ENCODE measurements at regions not wholly inside any gene's neighbourhood (a gene's known extent, or its start where the extent isn't known, plus 50 kb on each side); places are given as distances from the start of the nearest gene placed in this dataset.

DNA sequence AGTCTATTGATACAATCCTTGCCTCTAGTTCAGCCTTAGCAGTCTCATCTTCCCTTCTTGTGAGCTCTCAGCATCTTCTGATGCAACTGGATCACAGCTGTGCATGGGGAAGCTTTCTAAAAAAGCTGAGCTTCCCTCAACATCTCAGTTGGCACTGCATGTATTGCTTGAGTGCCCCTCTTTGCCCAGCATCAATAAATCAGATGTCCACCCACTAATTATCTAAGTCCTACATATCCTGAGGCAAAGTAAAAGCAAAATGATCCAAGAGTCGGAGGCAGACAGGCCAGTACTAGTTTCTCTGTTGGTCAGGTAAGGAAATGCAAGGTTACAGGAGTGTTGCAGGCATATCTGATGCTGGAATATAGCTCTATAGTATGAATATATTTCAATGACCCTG, 334.5 kb upstream of the NCAM1 start:
- Histone ChIP-seq H3K27me3 (ENCODE audit: control insufficient read depth in 3 of 3, insufficient read depth in 3 of 3, low read depth in 1 of 3, low read length in 3 of 3) (no peaks in the 10 kb centered on the region), H3K18ac (ENCODE audit: low read length) (no peak overlapping the region), H2BK12ac (ENCODE audit: low read length) (no peak overlapping the region), H3K79me1 (ENCODE audit: low read depth, low read length) (no peaks in the 10 kb centered on the region), H3K9ac (ENCODE audit: low read depth, low read length, poor library complexity) (no peak overlapping the region), H3K27ac (replicated peaks; ENCODE audit: low read length) (no peak overlapping the region), H2BK120ac (ENCODE audit: low read depth, low read length) (no peak overlapping the region), H2BK5ac (ENCODE audit: low read length) (no peak overlapping the region), H2AFZ (ENCODE audit: low read length) (no peak overlapping the region), H3K36me3 (replicated peaks in 1 of 2; ENCODE audit: control insufficient read depth in 2 of 2, insufficient read depth in 2 of 2, low read length in 2 of 2) (peaks cover 0 to 1% of the 10 kb centered on the region in 2 donors), H4K8ac (ENCODE audit: low read depth, low read length) (no peak overlapping the region), H3K4me2 (ENCODE audit: insufficient read depth, low read length, poor library complexity, severe bottlenecking) (no peak overlapping the region), H3K23ac (ENCODE audit: low read depth, low read length, poor library complexity) (no peak overlapping the region), H3K4me1 (ENCODE audit: control insufficient read depth in 2 of 2, insufficient read depth in 1 of 2, low read depth in 1 of 2, low read length in 2 of 2) (peaks cover 0 to 4% of the 10 kb centered on the region in 2 donors), H3K4ac (ENCODE audit: low read length) (no peak overlapping the region), H3K9me3 (replicated peaks in 1 of 2; ENCODE audit: control insufficient read depth in 2 of 2, insufficient read depth in 1 of 2, low read depth in 1 of 2, low read length in 2 of 2) (no peaks in the 10 kb centered on the region), H2AK5ac (ENCODE audit: low read depth, low read length) (no peak overlapping the region), H3K14ac (ENCODE audit: low read length) (no peak overlapping the region), H3K4me3 (ENCODE audit: low read length in 2 of 2) (no peak overlapping the region), H4K91ac (ENCODE audit: low read depth, low read length, poor library complexity) (no peak overlapping the region), H2BK15ac (ENCODE audit: low read length) (no peak overlapping the region)
- DNase-seq (ENCODE audit: low spot score) = no peak
- no CpG with 5 or more reads among the region's 1 CpG for WGBS, 2 donors (ENCODE audit: extremely low coverage in 2 of 2, insufficient read length in 2 of 2, insufficient replicate concordance in 1 of 2)

DNA sequence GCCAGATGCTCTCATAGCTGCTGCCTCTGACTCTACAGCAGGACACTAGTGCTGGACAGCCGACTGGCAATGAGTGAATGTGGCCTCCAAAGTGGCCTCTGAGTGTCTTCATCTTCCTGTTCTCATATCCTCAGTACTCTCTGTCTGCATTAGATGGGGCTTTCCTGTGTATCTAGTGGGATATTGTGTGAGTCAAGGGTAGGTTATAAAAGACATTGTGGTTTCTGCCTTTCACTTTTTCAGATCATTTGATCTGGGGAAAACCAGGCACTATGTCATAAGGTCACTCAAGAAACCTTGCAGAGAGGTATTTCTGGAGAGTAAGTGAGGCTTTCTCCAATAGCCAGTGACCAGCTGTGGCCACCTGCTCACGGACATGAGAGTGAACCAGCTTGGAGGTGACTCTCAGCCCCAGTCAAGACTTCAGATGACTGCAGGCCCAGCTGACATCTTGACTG, 333.6 kb upstream of the NCAM1 start:
- DNase-seq (ENCODE audit: low spot score) = no peak
- Histone ChIP-seq H3K27me3 (ENCODE audit: control insufficient read depth in 3 of 3, insufficient read depth in 3 of 3, low read depth in 1 of 3, low read length in 3 of 3) (no peaks in the 10 kb centered on the region), H3K18ac (ENCODE audit: low read length) (no peak overlapping the region)

DNA sequence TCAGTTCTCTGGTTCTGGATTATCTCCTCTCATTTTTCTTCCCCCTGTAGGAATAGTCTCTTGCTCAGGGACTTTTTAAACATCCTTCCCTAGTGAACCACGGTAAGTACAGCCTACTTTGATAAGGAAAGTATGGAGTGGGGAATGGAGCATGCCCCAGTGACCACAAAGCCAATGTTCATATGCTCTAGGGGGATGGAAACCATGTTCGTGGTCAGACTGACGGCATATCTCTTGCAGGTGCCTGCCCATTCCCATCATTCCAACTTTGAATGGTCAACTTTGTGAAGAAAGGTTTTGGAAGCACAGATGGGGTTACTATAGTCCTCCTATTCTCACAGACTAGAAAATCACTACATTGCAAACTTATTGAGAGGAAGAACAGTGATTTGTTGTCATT, 332.5 kb upstream of the NCAM1 start:
- Histone ChIP-seq H3K79me1 (ENCODE audit: low read depth, low read length) (no peaks in the 10 kb centered on the region), H2BK15ac (ENCODE audit: low read length) (no peak overlapping the region), H2BK12ac (ENCODE audit: low read length) (no peak overlapping the region), H3K9ac (ENCODE audit: low read depth, low read length, poor library complexity) (no peak overlapping the region), H3K4me3 (ENCODE audit: low read length in 2 of 2) (no peak overlapping the region), H4K8ac (ENCODE audit: low read depth, low read length) (no peak overlapping the region), H3K4me2 (ENCODE audit: insufficient read depth, low read length, poor library complexity, severe bottlenecking) (no peak overlapping the region), H2AK5ac (ENCODE audit: low read depth, low read length) (no peak overlapping the region), H2BK5ac (ENCODE audit: low read length) (no peak overlapping the region), H3K36me3 (replicated peaks in 1 of 2; ENCODE audit: control insufficient read depth in 2 of 2, insufficient read depth in 2 of 2, low read length in 2 of 2) (peaks cover 0 to 1% of the 10 kb centered on the region in 2 donors), H3K23ac (ENCODE audit: low read depth, low read length, poor library complexity) (no peak overlapping the region), H3K27me3 (ENCODE audit: control insufficient read depth in 3 of 3, insufficient read depth in 3 of 3, low read depth in 1 of 3, low read length in 3 of 3) (no peaks in the 10 kb centered on the region), H2AFZ (ENCODE audit: low read length) (no peak overlapping the region), H3K14ac (ENCODE audit: low read length) (no peak overlapping the region), H3K9me3 (replicated peaks in 1 of 2; ENCODE audit: control insufficient read depth in 2 of 2, insufficient read depth in 1 of 2, low read depth in 1 of 2, low read length in 2 of 2) (no peaks in the 10 kb centered on the region), H3K27ac (replicated peaks; ENCODE audit: low read length) (no peak overlapping the region), H4K91ac (ENCODE audit: low read depth, low read length, poor library complexity) (no peak overlapping the region), H3K4me1 (ENCODE audit: control insufficient read depth in 2 of 2, insufficient read depth in 1 of 2, low read depth in 1 of 2, low read length in 2 of 2) (peaks cover 0 to 4% of the 10 kb centered on the region in 2 donors), H3K4ac (ENCODE audit: low read length) (no peak overlapping the region), H2BK120ac (ENCODE audit: low read depth, low read length) (no peak overlapping the region), H3K18ac (ENCODE audit: low read length) (no peak overlapping the region)
- no CpG with 5 or more reads among the region's 3 CpGs for WGBS, 2 donors (ENCODE audit: extremely low coverage in 2 of 2, insufficient read length in 2 of 2, insufficient replicate concordance in 1 of 2)
- no peak for DNase-seq (ENCODE audit: low spot score)

More for the DNA sequence above, 333.6 kb upstream of the NCAM1 start:
- H3K9ac ChIP-seq (ENCODE audit: low read depth, low read length, poor library complexity) = no peak overlapping the region
- H3K27ac ChIP-seq (replicated peaks; ENCODE audit: low read length) = no peak overlapping the region
- no peak overlapping the region for H2AK5ac ChIP-seq (ENCODE audit: low read depth, low read length)
- no peak overlapping the region for H4K8ac ChIP-seq (ENCODE audit: low read depth, low read length)
- H3K14ac ChIP-seq (ENCODE audit: low read length) = no peak overlapping the region
- no peak overlapping the region for H4K91ac ChIP-seq (ENCODE audit: low read depth, low read length, poor library complexity)
- H2BK12ac ChIP-seq (ENCODE audit: low read length) = no peak overlapping the region
- no peak overlapping the region for H3K23ac ChIP-seq (ENCODE audit: low read depth, low read length, poor library complexity)
- no CpG with 5 or more reads among the region's 2 CpGs for WGBS, 2 donors (ENCODE audit: extremely low coverage in 2 of 2, insufficient read length in 2 of 2, insufficient replicate concordance in 1 of 2)
- H2AFZ ChIP-seq (ENCODE audit: low read length) = no peak overlapping the region
- no peak overlapping the region for H2BK120ac ChIP-seq (ENCODE audit: low read depth, low read length)
- peaks cover 0 to 4% of the 10 kb centered on the region in 2 donors for H3K4me1 ChIP-seq (ENCODE audit: control insufficient read depth in 2 of 2, insufficient read depth in 1 of 2, low read depth in 1 of 2, low read length in 2 of 2)
- no peak overlapping the region for H3K4me3 ChIP-seq (ENCODE audit: low read length in 2 of 2)
- H3K9me3 ChIP-seq (replicated peaks in 1 of 2; ENCODE audit: control insufficient read depth in 2 of 2, insufficient read depth in 1 of 2, low read depth in 1 of 2, low read length in 2 of 2) = no peaks in the 10 kb centered on the region
- H3K79me1 ChIP-seq (ENCODE audit: low read depth, low read length) = no peaks in the 10 kb centered on the region
- H3K4me2 ChIP-seq (ENCODE audit: insufficient read depth, low read length, poor library complexity, severe bottlenecking) = no peak overlapping the region
- H3K4ac ChIP-seq (ENCODE audit: low read length) = no peak overlapping the region
- peaks cover 0 to 1% of the 10 kb centered on the region in 2 donors for H3K36me3 ChIP-seq (replicated peaks in 1 of 2; ENCODE audit: control insufficient read depth in 2 of 2, insufficient read depth in 2 of 2, low read length in 2 of 2)
- H2BK5ac ChIP-seq (ENCODE audit: low read length) = no peak overlapping the region
- H2BK15ac ChIP-seq (ENCODE audit: low read length) = no peak overlapping the region

DNA sequence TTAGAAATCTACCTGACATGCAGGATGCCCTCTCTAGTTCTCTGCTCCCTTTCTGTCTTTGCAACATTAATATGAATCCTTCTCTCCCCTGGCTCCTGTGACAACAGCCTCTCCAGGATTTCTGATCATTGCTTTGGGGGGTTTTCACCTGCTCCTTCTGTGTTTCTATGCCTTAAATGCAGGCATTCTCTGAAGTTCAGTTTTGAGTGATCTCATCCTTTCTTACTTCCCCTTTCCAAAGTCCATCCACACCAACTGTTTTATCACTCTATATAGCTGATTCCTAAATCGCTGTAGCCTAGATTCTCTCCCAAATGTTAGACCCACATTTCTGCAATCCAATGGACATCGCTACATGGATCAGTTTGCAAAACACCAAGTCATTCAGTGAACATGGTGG, 330.7 kb upstream of the NCAM1 start:
- Histone ChIP-seq H4K8ac (ENCODE audit: low read depth, low read length) (no peak overlapping the region), H3K36me3 (replicated peaks in 1 of 2; ENCODE audit: control insufficient read depth in 2 of 2, insufficient read depth in 2 of 2, low read length in 2 of 2) (no peaks in the 10 kb centered on the region), H2BK5ac (ENCODE audit: low read length) (no peak overlapping the region), H2BK120ac (ENCODE audit: low read depth, low read length) (no peak overlapping the region), H3K4me2 (ENCODE audit: insufficient read depth, low read length, poor library complexity, severe bottlenecking) (no peak overlapping the region), H3K79me1 (ENCODE audit: low read depth, low read length) (no peaks in the 10 kb centered on the region), H3K4me3 (ENCODE audit: low read length in 2 of 2) (no peak overlapping the region), H3K4me1 (ENCODE audit: control insufficient read depth in 2 of 2, insufficient read depth in 1 of 2, low read depth in 1 of 2, low read length in 2 of 2) (peaks cover 0 to 5% of the 10 kb centered on the region in 2 donors), H3K27ac (replicated peaks; ENCODE audit: low read length) (no peak overlapping the region), H4K91ac (ENCODE audit: low read depth, low read length, poor library complexity) (no peak overlapping the region), H3K18ac (ENCODE audit: low read length) (no peak overlapping the region), H2AK5ac (ENCODE audit: low read depth, low read length) (no peak overlapping the region), H2BK12ac (ENCODE audit: low read length) (no peak overlapping the region), H3K23ac (ENCODE audit: low read depth, low read length, poor library complexity) (no peak overlapping the region), H3K9ac (ENCODE audit: low read depth, low read length, poor library complexity) (no peak overlapping the region), H3K9me3 (replicated peaks in 1 of 2; ENCODE audit: control insufficient read depth in 2 of 2, insufficient read depth in 1 of 2, low read depth in 1 of 2, low read length in 2 of 2) (no peaks in the 10 kb centered on the region), H3K4ac (ENCODE audit: low read length) (no peak overlapping the region), H3K27me3 (ENCODE audit: control insufficient read depth in 3 of 3, insufficient read depth in 3 of 3, low read depth in 1 of 3, low read length in 3 of 3) (no peaks in the 10 kb centered on the region), H2BK15ac (ENCODE audit: low read length) (no peak overlapping the region), H2AFZ (ENCODE audit: low read length) (no peak overlapping the region), H3K14ac (ENCODE audit: low read length) (no peak overlapping the region)
- WGBS, 2 donors (ENCODE audit: extremely low coverage in 2 of 2, insufficient read length in 2 of 2, insufficient replicate concordance in 1 of 2) = no CpG with 5 or more reads among the region's 2 CpGs
- no peak for DNase-seq (ENCODE audit: low spot score)

Data from neuronal stem cell (in vitro differentiated cells).